Brain pericyte (primary cell): ENCODE measurements at regions not wholly inside any gene's neighbourhood (a gene's known extent, or its start where the extent isn't known, plus 50 kb on each side); places are given as distances from the start of the nearest gene placed in this dataset.
"Not testable (repeated sequence)": the region's sequence is repeated elsewhere in the genome, so short reads cannot be mapped to it uniquely, and the experiment has no call there.

ENCODE experiments used
- DNase-seq: peaks from one replicate; pipeline ENCODE4 v3.0.0-alpha.2; 2012; ENCODE audit warnings: low read depth, low spot score

- no peak for DNase-seq
Observed at GRCh38 chr1:5734414-5734813, 257.8 kb downstream of the NPHP4 start.

GRCh38 chr1:5733596-5733995, 258.6 kb downstream of the NPHP4 start:
- no peak for DNase-seq

- no peak for DNase-seq
Observed at GRCh38 chr1:5731110-5731423, 261.2 kb downstream of the NPHP4 start.

- DNase-seq, result no peak
Observed at GRCh38 chr1:5730272-5731109, 261.7 kb downstream of the NPHP4 start.

DNA sequence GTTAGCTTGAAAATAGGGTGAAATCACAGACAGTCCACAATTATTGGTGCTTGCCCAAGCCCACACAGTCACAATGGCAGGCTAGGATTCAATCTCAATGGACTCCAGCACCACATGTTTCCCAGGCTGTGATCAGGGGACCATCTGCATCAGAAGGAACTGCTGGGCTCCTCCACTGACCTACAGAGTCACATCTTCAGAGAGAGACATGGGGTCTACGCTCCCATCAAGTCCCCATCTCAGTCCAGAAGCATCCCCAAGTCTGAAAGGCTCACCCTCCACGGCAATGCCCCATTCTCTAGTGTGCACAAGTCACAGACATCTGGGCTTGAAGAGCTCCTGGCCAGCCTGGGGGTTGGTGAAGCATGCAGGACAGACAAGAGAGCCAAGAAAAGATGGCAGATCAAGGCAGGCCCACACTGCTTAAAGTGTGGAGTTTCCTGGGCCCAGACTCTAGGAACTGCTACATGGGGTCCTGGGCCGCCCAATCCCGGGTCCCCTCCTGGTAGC, 262.5 kb downstream of the NPHP4 start:
- no peak for DNase-seq

- no peak for DNase-seq
Observed at GRCh38 chr1:5728663-5729355, 263.4 kb downstream of the NPHP4 start.

DNA sequence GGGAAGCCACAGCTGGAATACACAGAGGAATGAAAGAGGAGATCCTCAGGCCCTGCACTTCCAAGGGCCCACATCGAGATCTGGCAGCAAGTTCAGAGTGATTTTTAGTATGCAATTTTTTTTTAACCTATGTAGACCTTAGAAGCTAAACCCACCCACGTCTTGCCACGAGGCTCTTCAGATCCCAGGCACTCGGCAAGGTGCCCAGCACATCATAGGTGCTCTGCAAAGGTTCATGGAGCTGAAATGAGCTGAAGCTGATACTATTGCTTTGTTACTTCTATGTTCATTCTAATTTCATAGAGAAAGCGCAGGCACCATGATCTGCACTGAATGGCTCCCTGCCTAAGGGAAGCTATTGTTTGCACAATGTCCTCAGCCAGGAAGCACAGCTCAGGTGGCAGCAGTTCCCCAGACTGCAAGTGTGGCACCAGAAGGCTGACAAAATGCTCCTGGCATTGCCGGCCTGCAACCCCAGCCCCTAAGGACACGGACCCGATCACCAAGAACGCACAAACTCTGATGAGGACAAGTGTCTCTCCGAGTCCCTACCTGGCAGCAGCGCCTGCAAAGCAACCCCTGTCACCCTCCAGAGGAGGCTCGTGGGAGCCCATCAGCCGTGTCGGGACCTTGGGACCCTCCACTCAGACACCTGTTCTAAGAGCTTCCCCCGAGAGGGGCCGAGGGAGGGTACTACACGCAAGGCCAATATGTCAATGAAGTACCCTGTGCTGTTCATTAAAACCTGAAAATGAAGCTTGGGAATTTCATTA, 264.2 kb downstream of the NPHP4 start:
- no peak for DNase-seq

- DNase-seq, result no peak
Observed at GRCh38 chr1:5727191-5727590, 265.0 kb downstream of the NPHP4 start.

DNA sequence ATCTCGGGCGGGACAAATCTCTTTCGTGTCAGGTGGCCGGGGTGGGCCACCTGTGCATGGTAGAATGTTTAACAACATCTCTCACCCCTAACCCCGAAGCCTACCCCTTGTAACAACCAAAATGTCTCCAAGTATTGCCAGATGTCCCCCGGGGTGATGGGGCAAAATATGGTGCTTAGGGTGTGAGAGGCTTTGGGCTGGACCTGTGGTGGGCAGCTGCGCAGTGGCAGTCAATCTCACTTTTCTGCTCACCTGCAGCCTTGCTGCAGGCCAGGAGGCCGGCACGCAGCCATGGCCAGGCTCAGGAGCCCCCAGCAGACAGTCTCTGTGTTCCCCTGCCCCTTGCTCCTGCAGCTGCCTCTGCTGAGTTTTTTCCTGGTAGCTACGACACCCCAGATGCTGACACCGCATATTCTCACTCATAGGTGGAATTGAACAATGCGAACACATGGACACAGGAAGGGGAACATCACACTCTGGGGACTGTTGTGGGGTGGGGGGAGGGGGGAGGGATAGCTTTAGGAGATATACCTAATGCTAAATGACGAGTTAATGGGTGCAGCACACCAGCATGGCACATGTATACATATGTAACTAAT, 265.5 kb downstream of the NPHP4 start:
- DNase-seq, result not testable (repeated sequence)

GRCh38 chr1:5725855-5726585, 266.2 kb downstream of the NPHP4 start:
- DNase-seq, result no peak

GRCh38 chr1:5725406-5725805, 266.8 kb downstream of the NPHP4 start:
- no peak for DNase-seq

DNA sequence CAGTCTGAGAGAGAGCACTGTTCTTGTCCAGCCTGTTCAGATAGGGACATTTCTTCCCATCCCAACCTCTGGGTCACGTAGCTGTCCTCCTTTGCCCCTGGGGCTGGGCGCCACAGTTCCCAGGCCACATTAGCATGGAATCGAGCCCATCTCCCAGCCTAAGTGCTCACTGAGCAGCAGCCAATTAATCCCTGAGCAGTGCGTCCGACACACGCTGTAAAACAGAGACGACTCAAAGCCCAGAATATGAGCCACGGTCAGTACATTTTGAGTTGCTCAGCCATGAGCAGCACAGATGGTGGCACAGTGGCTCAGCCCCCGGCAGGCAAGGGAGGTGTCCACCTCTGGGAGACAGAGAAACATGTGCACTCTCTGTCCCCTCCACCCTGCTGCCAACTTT, 267.4 kb downstream of the NPHP4 start:
- DNase-seq, result no peak

- DNase-seq, result no peak
Observed at GRCh38 chr1:5722635-5723164, 269.5 kb downstream of the NPHP4 start.

- DNase-seq, result no peak
Observed at GRCh38 chr1:5721634-5722215, 270.5 kb downstream of the NPHP4 start.

- no peak for DNase-seq
Observed at GRCh38 chr1:5720936-5721335, 271.3 kb downstream of the NPHP4 start.

- no peak for DNase-seq
Observed at GRCh38 chr1:5720484-5720883, 271.7 kb downstream of the NPHP4 start.

GRCh38 chr1:5720045-5720444, 272.2 kb downstream of the NPHP4 start:
- DNase-seq, result no peak

DNA sequence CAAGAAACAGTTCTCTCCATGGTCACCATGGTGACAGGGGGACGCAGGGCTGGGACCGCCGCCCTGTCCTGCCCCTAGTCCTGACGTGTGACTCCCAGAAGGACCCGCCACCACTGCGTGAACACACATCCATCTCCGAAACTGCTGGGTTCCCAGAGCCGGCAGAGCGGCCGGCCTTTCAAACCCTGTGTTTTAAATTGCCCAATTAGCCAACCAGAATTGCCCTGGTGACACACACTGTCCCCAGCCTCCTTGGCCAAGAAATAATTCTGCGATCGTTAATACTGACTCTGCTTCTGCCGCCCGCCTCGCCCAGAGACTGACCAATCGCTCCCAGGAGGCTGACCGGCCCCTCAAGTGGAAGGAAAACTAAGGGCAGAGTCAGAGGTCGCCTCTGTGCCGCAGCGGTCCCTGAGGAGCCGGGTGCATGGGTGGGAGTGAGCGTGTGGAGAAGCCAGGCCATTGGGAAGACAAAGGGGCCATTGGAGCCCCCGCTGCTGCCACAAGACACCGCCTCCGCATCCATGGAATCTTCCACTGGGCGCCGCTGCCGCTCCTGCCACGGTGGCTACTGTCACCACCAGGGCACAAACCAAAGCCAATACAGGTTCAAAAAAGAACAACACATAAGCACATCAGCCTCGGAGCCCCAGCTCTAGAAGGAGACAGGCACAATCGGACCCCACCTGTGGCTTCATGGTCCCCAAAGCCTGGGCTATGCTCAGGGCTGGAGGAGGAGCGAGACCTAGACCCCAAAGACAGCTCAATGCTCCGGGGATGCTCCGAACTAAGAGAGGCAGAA, 273.2 kb downstream of the NPHP4 start:
- DNase-seq, result no peak

GRCh38 chr1:5717031-5717682, 275.1 kb downstream of the NPHP4 start:
- DNase-seq, result no peak
